ENCODE measurements at regions not wholly inside any gene's neighbourhood (a gene's known extent, or its start where the extent isn't known, plus 50 kb on each side); places are given as distances from the start of the nearest gene placed in this dataset.

- ChIA-PET POLR2A (no interaction called here), CTCF (no interaction called here)
- Histone ChIP-seq H3K27me3 (ENCODE audit: control insufficient read depth in 1 of 2, insufficient read depth in 2 of 2, low read length in 2 of 2) (no peaks in the 10 kb centered on the region), H3K9me3 (ENCODE audit: control insufficient read depth in 1 of 2, insufficient read depth in 1 of 2, low read length in 2 of 2) (no peaks in the 10 kb centered on the region), H3K27ac (ENCODE audit: low read depth in 1 of 2, low read length in 2 of 2) (no peak overlapping the region), H3K4me1 (ENCODE audit: insufficient read depth, low read length) (no peaks in the 10 kb centered on the region), H3K36me3 (ENCODE audit: insufficient read depth, low read length) (no peaks in the 10 kb centered on the region), H3K4me3 (ENCODE audit: low read length) (no peak overlapping the region)
- Mint-ChIP-seq H3K27me3 (no peaks in the 10 kb centered on the region), H3K4me3 (no peak overlapping the region), H3K4me1 (ENCODE audit: low read depth) (no peaks in the 10 kb centered on the region), H3K9me3 (peaks cover 5% of the 10 kb centered on the region), H3K36me3 (ENCODE audit: low read depth) (no peaks in the 10 kb centered on the region), H3K27ac (no peak overlapping the region)
- no peak for DNase-seq
- TF ChIP-seq, protein P1, sequence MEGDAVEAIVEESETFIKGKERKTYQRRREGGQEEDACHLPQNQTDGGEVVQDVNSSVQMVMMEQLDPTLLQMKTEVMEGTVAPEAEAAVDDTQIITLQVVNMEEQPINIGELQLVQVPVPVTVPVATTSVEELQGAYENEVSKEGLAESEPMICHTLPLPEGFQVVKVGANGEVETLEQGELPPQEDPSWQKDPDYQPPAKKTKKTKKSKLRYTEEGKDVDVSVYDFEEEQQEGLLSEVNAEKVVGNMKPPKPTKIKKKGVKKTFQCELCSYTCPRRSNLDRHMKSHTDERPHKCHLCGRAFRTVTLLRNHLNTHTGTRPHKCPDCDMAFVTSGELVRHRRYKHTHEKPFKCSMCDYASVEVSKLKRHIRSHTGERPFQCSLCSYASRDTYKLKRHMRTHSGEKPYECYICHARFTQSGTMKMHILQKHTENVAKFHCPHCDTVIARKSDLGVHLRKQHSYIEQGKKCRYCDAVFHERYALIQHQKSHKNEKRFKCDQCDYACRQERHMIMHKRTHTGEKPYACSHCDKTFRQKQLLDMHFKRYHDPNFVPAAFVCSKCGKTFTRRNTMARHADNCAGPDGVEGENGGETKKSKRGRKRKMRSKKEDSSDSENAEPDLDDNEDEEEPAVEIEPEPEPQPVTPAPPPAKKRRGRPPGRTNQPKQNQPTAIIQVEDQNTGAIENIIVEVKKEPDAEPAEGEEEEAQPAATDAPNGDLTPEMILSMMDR (IDR thresholded peaks at IDR 0.05) = no peak
- no peak for ATAC-seq (ENCODE audit: poor library complexity)
- intact Hi-C loops (cut with DNase I, micrococcal nuclease) = no loop called here
Observed at GRCh38 chr12:59452259-59452658, 143.6 kb upstream of the SLC16A7 start.

DNA sequence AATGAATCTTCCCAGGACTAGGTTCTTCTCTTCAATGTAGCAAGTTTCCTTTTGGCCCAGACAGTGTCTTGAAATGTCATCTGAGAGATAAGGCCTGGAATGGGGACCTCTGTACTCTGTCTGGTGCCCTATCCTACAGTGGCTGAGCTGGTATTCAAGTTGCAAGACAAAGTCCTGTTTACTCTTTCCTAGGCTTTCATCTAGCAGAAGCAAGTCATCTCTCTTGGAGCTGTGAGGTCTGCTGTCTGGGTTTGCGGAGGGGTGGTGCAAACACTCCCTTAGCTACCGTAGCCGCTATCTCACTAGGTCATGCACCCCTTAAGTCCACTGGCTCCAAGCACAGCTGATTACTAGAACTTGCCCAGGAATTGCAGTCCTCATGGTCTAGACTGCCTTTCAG lies 149.7 kb upstream of the SLC16A7 start:
- H3K9me3 Mint-ChIP-seq = peaks cover 16% of the 10 kb centered on the region
- H3K27me3 Mint-ChIP-seq = no peaks in the 10 kb centered on the region
- ChIA-PET POLR2A (no interaction called here), CTCF (interaction anchor here (1.1 kb wide), 1 partner anchor 362 kb away, joined by 4 read pairs; no protein-coding TSS in a partner anchor)
- intact Hi-C loops (cut with DNase I, micrococcal nuclease) = loop anchor here in 1 of 2 experiments (5.0 kb wide), 1 partner anchor 361 kb away; no protein-coding TSS in a partner anchor
- no peak overlapping the region for H3K27ac Mint-ChIP-seq
- H3K27me3 ChIP-seq (ENCODE audit: control insufficient read depth in 1 of 2, insufficient read depth in 2 of 2, low read length in 2 of 2) = no peaks in the 10 kb centered on the region
- H3K4me3 Mint-ChIP-seq = no peak overlapping the region
- H3K9me3 ChIP-seq (ENCODE audit: control insufficient read depth in 1 of 2, insufficient read depth in 1 of 2, low read length in 2 of 2) = no peaks in the 10 kb centered on the region
- no peak overlapping the region for H3K4me3 ChIP-seq (ENCODE audit: low read length)
- no peaks in the 10 kb centered on the region for H3K4me1 Mint-ChIP-seq (ENCODE audit: low read depth)
- ATAC-seq (ENCODE audit: poor library complexity) (no peak), DNase-seq (no peak)
- no peaks in the 10 kb centered on the region for H3K4me1 ChIP-seq (ENCODE audit: insufficient read depth, low read length)
- H3K27ac ChIP-seq (ENCODE audit: low read depth in 1 of 2, low read length in 2 of 2) = no peak overlapping the region
- TF ChIP-seq, protein P1 (IDR thresholded peaks at IDR 0.05) = no peak
- H3K36me3 ChIP-seq (ENCODE audit: insufficient read depth, low read length) = no peaks in the 10 kb centered on the region
- no peaks in the 10 kb centered on the region for H3K36me3 Mint-ChIP-seq (ENCODE audit: low read depth)

- intact Hi-C loops (cut with DNase I, micrococcal nuclease) = loop anchor here (2.0 to 5.0 kb wide), 3 partner anchors 362 to 390 kb away; no protein-coding TSS in a partner anchor
- Histone ChIP-seq H3K27ac (ENCODE audit: low read depth in 1 of 2, low read length in 2 of 2) (no peak overlapping the region), H3K9me3 (ENCODE audit: control insufficient read depth in 1 of 2, insufficient read depth in 1 of 2, low read length in 2 of 2) (peaks cover 0 to 4% of the 10 kb centered on the region in 2 experiments), H3K36me3 (ENCODE audit: insufficient read depth, low read length) (no peaks in the 10 kb centered on the region), H3K4me3 (ENCODE audit: low read length) (no peak overlapping the region), H3K4me1 (ENCODE audit: insufficient read depth, low read length) (no peaks in the 10 kb centered on the region), H3K27me3 (ENCODE audit: control insufficient read depth in 1 of 2, insufficient read depth in 2 of 2, low read length in 2 of 2) (no peaks in the 10 kb centered on the region)
- Mint-ChIP-seq H3K9me3 (peaks cover 22% of the 10 kb centered on the region), H3K36me3 (ENCODE audit: low read depth) (no peaks in the 10 kb centered on the region), H3K27ac (no peak overlapping the region), H3K4me3 (no peak overlapping the region), H3K4me1 (ENCODE audit: low read depth) (no peaks in the 10 kb centered on the region), H3K27me3 (no peaks in the 10 kb centered on the region)
- ChIA-PET CTCF (no interaction called here), POLR2A (no interaction called here)
- peak in 7 of 14 experiments; percentile 1 to 56 (median 23) for DNase-seq
- TF ChIP-seq, protein P1 (IDR thresholded peaks at IDR 0.05) = peak; percentile 49
- ATAC-seq (ENCODE audit: poor library complexity) = no peak
Observed at GRCh38 chr12:59444932-59445331, 150.9 kb upstream of the SLC16A7 start.
